ENCODE measurements at regions not wholly inside any gene's neighbourhood (a gene's known extent, or its start where the extent isn't known, plus 50 kb on each side); places are given as distances from the start of the nearest gene placed in this dataset.
A peak's percentile ranks its signal among the peaks of the same experiment; 100 is the strongest.

DNA sequence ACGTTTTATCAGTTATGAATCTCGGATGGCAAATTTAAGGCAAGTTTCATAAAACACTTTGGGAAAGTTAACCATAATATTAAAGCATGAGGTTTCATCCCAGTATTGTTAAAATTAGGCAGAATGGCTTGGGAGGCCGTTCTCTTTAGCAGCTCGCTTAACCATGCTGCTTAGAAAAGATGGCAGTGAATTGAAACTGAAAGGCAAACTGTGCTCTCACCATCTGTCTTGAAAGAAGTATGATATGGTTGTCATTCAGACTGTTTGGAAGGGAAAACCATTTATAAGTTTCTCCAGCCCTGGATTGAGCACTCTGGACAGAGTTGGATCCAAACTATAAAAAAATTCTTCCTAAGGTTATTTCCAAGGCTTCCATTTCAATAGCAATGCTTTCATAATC is 332.3 kb upstream of the SUCLG2 start:
- no peak for TF ChIP-seq Cebpa-rat (IDR thresholded peaks at IDR 0.05)
- H3K27ac ChIP-seq, result no peak overlapping the region
- H4K20me1 ChIP-seq, result no peaks in the 10 kb centered on the region
- H3K27me3 ChIP-seq, result no peaks in the 10 kb centered on the region
- no peak overlapping the region for H3K9ac ChIP-seq
- peaks cover 0 to 38% (median 10%) of the 10 kb centered on the region in 10 experiments; a peak in 10 of 20 replicates for H3K4me1 ChIP-seq
- H3K4me2 ChIP-seq, result no peak overlapping the region
- H3K4me3 ChIP-seq, result no peak overlapping the region
- H3K36me3 ChIP-seq, result no peaks in the 10 kb centered on the region
- H3K9me3 ChIP-seq (replicated peaks in 1 of 11), result peaks cover 0 to 17% (median 2%) of the 10 kb centered on the region in 11 experiments; a peak in 4 of 22 replicates

DNA sequence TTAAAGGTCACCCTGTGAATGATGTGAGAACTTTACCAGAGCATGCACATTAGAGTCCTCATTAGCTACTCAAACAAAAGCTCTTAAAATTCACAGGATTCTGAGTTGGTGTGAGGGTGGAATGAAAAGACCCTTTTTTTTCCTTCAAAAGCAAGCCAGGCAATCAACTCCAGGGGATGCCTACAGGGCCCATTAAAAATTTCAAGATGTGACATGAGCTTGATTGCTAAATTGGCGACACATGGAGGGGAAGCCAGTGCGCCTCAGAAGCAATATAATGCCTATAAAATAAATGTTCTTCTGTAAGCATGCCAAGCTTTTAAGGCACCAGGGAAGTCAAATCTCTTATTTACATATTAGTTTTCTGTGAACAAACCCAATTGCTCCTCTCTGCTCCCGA is 328.8 kb upstream of the SUCLG2 start:
- H3K4me3 ChIP-seq, result no peak overlapping the region
- H3K36me3 ChIP-seq, result no peaks in the 10 kb centered on the region
- H3K4me2 ChIP-seq, result peak overlapping the region in 4 of 11 experiments; percentile 9 to 40 (median 26); a peak in 6 of 22 replicates
- H3K9ac ChIP-seq, result no peak overlapping the region
- H4K20me1 ChIP-seq, result no peaks in the 10 kb centered on the region
- no peak overlapping the region for H3K27ac ChIP-seq
- no peaks in the 10 kb centered on the region for H3K27me3 ChIP-seq
- H3K9me3 ChIP-seq (replicated peaks in 1 of 11), result peaks cover 0 to 19% (median 5%) of the 10 kb centered on the region in 11 experiments; a peak in 5 of 22 replicates
- TF ChIP-seq Cebpa-rat (IDR thresholded peaks at IDR 0.05), result no peak
- peaks cover 0 to 41% (median 17%) of the 10 kb centered on the region in 10 experiments; a peak in 15 of 20 replicates for H3K4me1 ChIP-seq

DNA sequence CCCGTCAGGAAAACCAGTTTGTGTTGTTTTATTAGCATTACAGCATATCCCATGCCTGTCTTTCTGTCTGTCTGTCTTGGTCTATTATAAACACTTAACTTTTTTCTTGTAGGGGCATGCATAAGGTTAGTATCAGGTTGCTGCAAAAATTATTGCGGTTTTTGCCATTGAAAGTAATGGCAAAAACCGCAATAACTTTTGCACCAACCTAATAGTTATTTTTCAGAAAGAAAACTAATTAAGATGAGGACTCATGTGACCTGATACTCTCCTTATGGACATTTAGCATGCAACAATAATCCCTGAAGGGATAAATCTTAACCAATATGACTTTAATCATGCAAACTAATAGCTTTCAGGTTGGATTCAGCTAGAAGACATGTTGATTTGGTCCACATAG is 326.7 kb upstream of the SUCLG2 start:
- H3K27me3 ChIP-seq, result no peaks in the 10 kb centered on the region
- no peak for TF ChIP-seq Cebpa-rat (IDR thresholded peaks at IDR 0.05)
- H3K9ac ChIP-seq, result no peak overlapping the region
- no peaks in the 10 kb centered on the region for H4K20me1 ChIP-seq
- peaks cover 0 to 41% (median 17%) of the 10 kb centered on the region in 10 experiments; a peak in 15 of 20 replicates for H3K4me1 ChIP-seq
- H3K4me2 ChIP-seq, result peak overlapping the region in 6 of 11 experiments; percentile 57 to 79 (median 64); a peak in 9 of 22 replicates
- peaks cover 0 to 17% (median 5%) of the 10 kb centered on the region in 11 experiments; a peak in 5 of 22 replicates for H3K9me3 ChIP-seq (replicated peaks in 1 of 11)
- no peak overlapping the region for H3K27ac ChIP-seq
- H3K4me3 ChIP-seq, result no peak overlapping the region
- H3K36me3 ChIP-seq, result no peaks in the 10 kb centered on the region

DNA sequence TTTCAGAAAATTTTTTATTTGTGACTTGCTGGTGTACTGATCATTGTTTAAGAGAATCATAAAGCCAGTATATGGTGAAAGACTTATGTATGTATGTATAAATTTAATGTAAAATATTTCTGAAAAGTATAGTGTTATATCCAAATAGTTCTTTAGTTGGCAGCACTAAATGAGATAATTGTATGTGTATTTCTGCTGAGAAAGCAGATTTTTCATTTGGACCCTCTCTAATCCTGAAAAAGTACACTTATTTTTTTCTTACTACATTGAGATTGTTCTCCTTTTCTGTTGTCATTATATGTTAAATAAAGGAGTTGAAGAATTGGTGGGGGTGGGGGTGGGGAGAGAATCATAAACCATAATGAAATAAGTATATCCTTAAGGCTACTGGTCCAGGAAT is 324.9 kb upstream of the SUCLG2 start:
- no peaks in the 10 kb centered on the region for H3K36me3 ChIP-seq

DNA sequence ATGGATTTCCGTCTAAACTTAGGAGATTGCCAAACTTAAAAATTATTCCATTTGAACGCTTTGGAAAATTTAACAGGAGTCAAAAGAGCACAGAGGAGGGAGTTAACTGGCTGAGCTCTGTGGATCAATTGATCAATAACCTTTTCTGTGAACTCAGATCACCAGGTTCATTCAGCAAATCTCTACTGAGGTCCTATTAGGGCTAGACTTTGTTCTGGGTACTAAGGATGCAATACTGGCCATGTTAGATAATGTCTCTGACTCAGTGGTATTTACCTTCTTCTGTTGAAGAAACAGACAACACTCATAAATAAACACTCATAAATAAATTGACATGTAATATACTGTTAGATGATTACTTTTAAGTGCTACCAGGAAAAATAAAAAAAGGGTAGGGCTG is 323.4 kb upstream of the SUCLG2 start:
- peaks cover 0 to 10% (median 0%) of the 10 kb centered on the region in 11 experiments; a peak in 5 of 22 replicates for H3K9me3 ChIP-seq (replicated peaks in 1 of 11)
- H3K36me3 ChIP-seq, result no peaks in the 10 kb centered on the region
- H3K9ac ChIP-seq, result no peak overlapping the region
- no peaks in the 10 kb centered on the region for H3K27me3 ChIP-seq
- no peak overlapping the region for H3K4me2 ChIP-seq
- H4K20me1 ChIP-seq, result no peaks in the 10 kb centered on the region
- TF ChIP-seq Cebpa-rat (IDR thresholded peaks at IDR 0.05), result no peak
- H3K4me1 ChIP-seq, result peaks cover 0 to 23% (median 16%) of the 10 kb centered on the region in 10 experiments; a peak in 15 of 20 replicates
- no peak overlapping the region for H3K27ac ChIP-seq
- H3K4me3 ChIP-seq, result no peak overlapping the region

More for the DNA sequence above, 324.9 kb upstream of the SUCLG2 start:
- no peak for TF ChIP-seq Cebpa-rat (IDR thresholded peaks at IDR 0.05)
- Histone ChIP-seq H3K4me3 (no peak overlapping the region), H4K20me1 (no peaks in the 10 kb centered on the region), H3K4me1 (peaks cover 0 to 35% (median 17%) of the 10 kb centered on the region in 10 experiments; a peak in 15 of 20 replicates), H3K27ac (no peak overlapping the region), H3K9ac (no peak overlapping the region), H3K4me2 (peak overlapping the region in 2 of 11 experiments; percentile 61 to 79; a peak in 5 of 22 replicates), H3K27me3 (no peaks in the 10 kb centered on the region), H3K9me3 (replicated peaks in 1 of 11) (peaks cover 0 to 11% (median 1%) of the 10 kb centered on the region in 11 experiments; a peak in 5 of 22 replicates)

DNA sequence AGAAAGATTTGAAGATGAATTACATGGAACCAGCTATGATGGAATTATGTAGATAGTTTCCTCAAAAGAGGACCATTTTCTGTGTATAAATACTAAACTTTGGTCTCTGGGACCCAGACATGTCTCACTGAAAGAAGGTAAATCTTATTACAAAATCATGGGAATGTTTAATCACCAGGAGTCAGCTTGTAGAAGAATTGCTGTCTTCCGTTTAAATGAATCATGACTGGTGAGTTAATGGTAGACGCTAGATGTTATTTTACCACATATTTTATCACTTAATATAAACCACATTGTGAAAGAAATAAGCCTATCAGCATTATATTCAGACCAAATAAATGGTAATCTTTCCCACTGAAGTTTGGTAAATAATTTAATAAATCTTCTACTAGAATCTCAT is 322.3 kb upstream of the SUCLG2 start:
- H3K9me3 ChIP-seq (replicated peaks in 1 of 11), result peaks cover 0 to 6% (median 0%) of the 10 kb centered on the region in 11 experiments; a peak in 5 of 22 replicates
- H3K4me1 ChIP-seq, result peaks cover 0 to 23% (median 16%) of the 10 kb centered on the region in 10 experiments; a peak in 15 of 20 replicates
- no peak overlapping the region for H3K4me3 ChIP-seq
- no peaks in the 10 kb centered on the region for H3K36me3 ChIP-seq
- H3K27me3 ChIP-seq, result no peaks in the 10 kb centered on the region
- H3K27ac ChIP-seq, result no peak overlapping the region
- no peak overlapping the region for H3K4me2 ChIP-seq
- H4K20me1 ChIP-seq, result no peaks in the 10 kb centered on the region
- H3K9ac ChIP-seq, result no peak overlapping the region
- no peak for TF ChIP-seq Cebpa-rat (IDR thresholded peaks at IDR 0.05)

DNA sequence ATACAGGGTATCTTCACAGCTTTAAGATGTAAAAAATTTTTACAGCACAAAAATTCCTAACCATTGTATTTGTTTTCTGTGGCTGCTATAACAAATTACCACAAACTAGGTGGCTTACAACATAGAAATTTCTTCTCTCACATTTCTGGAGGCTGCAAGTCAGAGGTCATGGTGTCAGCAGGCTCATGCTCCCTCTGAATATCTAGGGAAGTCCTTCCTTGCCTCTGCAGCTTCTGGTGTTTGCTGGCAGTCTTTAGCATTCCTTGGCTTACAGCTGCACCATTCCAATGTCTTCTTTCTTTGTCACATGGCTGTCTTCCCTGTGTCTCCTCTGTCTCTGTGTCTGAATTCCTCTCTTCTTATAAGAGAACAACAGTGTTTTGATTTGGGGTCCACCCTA is 310.2 kb upstream of the SUCLG2 start:
- no peak for TF ChIP-seq Cebpa-rat (IDR thresholded peaks at IDR 0.05)
- no peaks in the 10 kb centered on the region for H3K36me3 ChIP-seq
- H3K9me3 ChIP-seq (replicated peaks in 1 of 11), result peaks cover 0 to 18% (median 11%) of the 10 kb centered on the region in 11 experiments; a peak in 15 of 22 replicates
- H4K20me1 ChIP-seq, result no peaks in the 10 kb centered on the region
- H3K4me2 ChIP-seq, result no peak overlapping the region
- H3K27ac ChIP-seq, result no peak overlapping the region
- H3K4me3 ChIP-seq, result no peak overlapping the region
- H3K4me1 ChIP-seq, result no peaks in the 10 kb centered on the region
- no peaks in the 10 kb centered on the region for H3K27me3 ChIP-seq
- H3K9ac ChIP-seq, result no peak overlapping the region

DNA sequence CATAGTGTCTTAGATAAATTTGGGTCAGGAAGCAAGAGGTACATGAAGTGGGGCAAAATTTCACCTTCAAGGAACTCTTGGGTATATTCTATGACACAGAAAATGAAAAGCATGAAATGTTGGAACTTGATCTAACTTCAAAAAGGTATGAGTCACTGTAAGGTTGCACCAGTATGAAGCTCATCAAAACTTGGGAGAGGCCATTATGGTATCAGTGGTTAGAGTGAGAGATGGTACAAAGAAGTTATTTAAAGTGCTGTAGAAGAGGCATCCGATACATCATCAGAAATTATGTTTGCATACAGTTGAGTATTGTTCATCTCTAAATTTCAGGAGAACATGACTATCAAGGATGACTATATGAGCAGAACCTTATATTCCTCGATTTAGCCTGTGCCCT is 302.9 kb upstream of the SUCLG2 start:
- no peak overlapping the region for H3K4me3 ChIP-seq
- no peak overlapping the region for H3K9ac ChIP-seq
- H3K4me1 ChIP-seq, result no peaks in the 10 kb centered on the region
- H3K4me2 ChIP-seq, result no peak overlapping the region
- H3K36me3 ChIP-seq, result no peaks in the 10 kb centered on the region
- H4K20me1 ChIP-seq, result no peaks in the 10 kb centered on the region
- H3K27ac ChIP-seq, result no peak overlapping the region
- H3K27me3 ChIP-seq, result no peaks in the 10 kb centered on the region
- no peak for TF ChIP-seq Cebpa-rat (IDR thresholded peaks at IDR 0.05)
- H3K9me3 ChIP-seq (replicated peaks in 1 of 11), result peaks cover 0 to 24% (median 11%) of the 10 kb centered on the region in 11 experiments; a peak in 15 of 22 replicates

DNA sequence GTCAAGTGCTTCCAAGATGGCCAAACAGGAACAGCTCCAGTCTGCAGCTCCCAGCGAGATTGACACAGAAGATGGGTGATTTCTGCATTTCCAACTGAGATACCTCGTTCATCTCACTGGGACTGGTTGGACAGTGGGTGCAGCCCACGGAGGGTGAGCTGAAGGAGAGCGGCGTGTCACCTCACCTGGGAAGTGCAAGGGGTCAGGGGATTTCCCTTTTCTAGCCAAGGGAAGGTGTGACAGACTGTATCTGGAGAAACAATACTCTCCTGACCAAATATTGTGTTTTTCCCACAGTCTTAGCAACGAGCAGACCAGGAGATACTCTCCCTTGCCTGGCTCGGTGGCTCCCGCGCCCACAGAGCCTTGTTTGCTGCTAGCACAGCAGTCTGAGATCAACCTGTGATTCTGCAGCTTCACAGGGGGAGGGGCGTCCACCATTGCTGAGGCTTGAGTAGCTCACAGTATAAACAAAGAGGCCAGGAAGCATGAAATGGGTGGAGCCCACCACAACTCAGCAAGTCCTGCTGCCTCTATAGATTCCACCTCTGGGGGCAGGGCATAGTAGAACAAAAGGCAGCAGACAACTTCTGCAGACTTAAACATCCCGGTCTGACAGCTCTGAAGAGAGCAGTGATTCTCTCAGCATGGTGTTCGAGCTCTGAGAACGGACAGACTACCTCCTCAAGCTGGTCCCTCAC is 293.5 kb upstream of the SUCLG2 start:
- Histone ChIP-seq H3K9me3 (replicated peaks in 1 of 11) (peaks cover 0 to 46% (median 23%) of the 10 kb centered on the region in 11 experiments; a peak in 15 of 22 replicates), H4K20me1 (no peaks in the 10 kb centered on the region), H3K4me2 (peak overlapping the region in 10 of 11 experiments; percentile 18 to 54 (median 36); a peak in 12 of 22 replicates), H3K9ac (no peak overlapping the region), H3K27ac (no peak overlapping the region; a peak in 1 of 22 replicates), H3K36me3 (0 out of 22 replicates have a peak, but pooled peaks cover 0 to 4% (median 0%) of the 10 kb centered on the region in 11 experiments), H3K4me1 (peaks cover 4 to 25% (median 11%) of the 10 kb centered on the region in 10 experiments; a peak in 15 of 20 replicates), H3K4me3 (no peak overlapping the region), H3K27me3 (no peaks in the 10 kb centered on the region)
- no peak for TF ChIP-seq Cebpa-rat (IDR thresholded peaks at IDR 0.05)
